ENCODE measurements at regions not wholly inside any gene's neighbourhood (a gene's known extent, or its start where the extent isn't known, plus 50 kb on each side); places are given as distances from the start of the nearest gene placed in this dataset.
"Not testable (repeated sequence)": the region's sequence is repeated elsewhere in the genome, so short reads cannot be mapped to it uniquely, and the experiment has no call there.

DNA sequence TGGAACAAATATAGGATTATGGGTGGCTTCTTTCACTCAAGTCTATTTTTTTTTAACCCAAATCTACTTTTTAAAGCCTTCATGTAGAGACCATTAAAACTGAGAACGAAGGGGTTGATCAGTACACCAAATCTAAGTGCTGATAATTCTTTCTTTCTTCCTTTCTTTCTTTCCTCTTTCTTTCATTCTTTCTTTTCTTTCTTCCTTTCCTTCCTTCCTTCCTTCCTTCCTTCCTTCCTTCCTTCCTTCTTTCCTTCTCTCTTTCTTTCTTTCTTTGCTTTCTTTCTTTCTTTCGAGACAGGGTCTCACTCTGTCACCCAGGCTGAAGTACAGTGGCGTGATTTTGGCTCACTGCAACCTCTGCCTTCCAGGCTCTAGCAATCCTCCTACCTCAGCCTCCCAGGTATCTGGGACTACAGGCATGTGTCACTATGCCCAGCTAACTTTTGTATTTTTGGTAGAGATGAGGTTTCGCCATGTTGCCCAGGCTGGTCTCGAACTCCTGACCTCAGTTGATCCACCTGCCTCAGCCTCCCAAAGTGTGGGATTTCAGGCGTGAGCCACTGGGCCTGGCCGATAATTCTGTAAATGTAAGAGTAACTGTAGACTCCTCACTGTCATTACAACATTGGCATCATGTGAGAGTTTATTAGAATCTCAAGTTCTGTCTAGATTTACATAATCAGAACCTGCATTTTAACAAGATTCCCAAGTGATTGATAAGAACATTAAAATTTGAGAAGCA is 236.4 kb downstream of the TFEC start:
- no peak for DNase-seq (ENCODE audit: low read depth, low spot score)

DNA sequence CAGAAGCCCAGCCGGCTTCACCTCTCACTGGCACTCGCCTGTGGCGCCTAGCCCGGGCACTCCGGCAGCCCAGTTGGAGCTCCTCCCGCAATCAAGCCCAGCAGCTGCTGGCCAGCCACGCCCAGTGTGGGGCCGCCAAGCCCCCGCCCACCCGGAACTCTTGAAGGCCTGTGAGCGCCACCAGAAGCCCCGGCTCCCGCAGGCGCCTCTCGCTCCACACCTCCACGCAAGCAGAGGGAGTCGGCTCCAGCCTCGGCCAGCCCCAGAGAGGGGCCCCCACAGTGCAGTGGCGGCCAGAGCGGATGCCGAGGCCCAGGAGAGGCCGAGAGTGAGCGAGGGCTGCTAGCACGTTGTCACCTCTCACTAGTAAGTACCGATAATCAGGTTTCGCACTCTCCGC is 240.7 kb downstream of the TFEC start:
- no peak for DNase-seq (ENCODE audit: low read depth, low spot score)

DNA sequence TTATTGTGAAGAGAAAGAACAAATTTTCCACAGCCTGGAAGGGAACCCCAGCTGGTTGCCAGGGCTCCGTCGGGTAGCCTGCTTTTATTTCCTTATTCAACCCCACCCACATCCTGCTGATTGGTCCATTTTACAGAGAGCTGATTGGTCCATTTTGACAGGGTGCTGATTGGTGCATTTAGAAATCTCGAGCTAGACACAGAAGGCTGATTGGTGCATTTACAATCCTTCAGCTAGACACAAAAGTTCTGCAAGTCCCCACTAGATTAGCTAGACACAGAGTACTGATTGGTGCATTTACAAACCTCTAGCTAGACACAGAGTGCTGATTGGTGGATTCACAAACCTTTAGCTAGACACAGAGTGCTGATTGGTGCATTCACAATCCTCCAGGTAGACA is 241.1 kb downstream of the TFEC start:
- not testable (repeated sequence) for DNase-seq (ENCODE audit: low read depth, low spot score)

DNA sequence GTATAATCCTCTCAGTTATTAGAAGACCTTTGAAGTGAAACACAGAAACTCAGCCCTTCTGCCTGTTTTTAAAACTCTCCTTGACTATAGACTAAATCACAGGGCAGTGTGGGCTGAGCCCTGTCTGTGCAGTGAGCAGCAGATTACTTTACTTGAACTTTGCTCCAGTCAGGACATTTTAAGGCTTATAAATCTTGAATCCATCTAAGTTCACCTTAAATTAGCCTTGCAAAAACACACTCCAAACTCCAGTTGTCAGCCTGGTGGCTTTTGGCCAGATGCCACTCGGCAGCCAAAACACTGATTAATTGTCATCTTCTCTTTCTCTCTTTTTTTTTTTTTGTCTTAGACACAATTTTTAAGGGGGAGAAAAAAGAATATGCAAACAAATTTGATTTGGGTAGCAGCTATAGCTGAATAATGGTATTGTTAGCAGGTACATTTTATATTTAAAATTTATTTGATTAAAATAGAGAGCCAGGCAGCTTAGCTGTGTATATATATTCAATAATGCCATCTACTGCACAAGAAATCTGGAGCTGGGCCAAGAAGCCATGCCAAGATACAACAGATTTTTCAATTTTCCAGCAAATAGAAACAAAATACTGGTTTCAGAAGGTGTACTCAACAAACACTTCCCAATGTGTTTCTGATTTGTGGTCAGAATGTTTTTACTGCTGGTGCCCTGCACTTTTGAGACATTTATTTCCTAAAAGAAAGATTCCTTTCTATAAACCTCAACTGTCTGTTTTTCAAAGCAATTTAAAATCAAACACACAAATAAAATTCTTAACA is 247.7 kb downstream of the TFEC start:
- DNase-seq (ENCODE audit: low read depth, low spot score), result peak; percentile 32

DNA sequence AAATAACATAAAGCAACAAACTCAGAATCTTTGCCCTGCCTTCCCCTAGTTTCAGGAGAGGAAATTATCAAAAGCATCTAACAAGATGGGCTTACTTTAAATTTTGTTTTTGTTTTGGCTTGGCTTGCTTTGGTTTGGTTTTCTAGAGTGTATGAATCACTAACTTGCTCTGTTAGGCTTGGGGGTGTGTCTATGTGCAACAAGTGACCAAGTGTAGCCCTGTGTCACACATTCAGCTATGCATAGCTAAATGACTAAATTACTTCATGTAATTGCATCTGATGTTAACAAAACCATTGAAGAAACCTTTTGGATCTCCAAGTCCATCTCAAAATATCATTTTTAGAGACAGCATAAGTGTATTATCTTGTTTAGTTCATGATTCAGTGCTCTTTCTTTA is 251.0 kb downstream of the TFEC start:
- no peak for DNase-seq (ENCODE audit: low read depth, low spot score)

DNA sequence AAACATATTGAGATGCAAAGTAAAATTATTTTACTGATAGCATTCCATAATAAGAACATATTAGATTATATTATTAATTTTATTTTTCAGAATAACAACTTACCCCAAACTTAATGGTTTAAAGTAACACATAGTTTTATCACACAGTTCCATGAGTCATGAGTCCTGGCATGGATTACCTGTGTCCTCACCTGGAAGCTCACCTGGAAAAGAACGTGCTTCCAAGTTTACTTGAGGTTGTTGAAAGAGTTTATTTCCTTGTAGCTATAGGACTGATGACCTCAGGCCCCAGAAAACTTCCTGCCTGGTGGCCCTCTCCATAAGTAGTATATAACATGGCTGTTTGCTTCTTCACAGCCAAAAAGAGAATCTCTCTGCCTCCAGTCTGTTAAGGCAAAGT is 254.6 kb downstream of the TFEC start:
- DNase-seq (ENCODE audit: low read depth, low spot score), result no peak

DNA sequence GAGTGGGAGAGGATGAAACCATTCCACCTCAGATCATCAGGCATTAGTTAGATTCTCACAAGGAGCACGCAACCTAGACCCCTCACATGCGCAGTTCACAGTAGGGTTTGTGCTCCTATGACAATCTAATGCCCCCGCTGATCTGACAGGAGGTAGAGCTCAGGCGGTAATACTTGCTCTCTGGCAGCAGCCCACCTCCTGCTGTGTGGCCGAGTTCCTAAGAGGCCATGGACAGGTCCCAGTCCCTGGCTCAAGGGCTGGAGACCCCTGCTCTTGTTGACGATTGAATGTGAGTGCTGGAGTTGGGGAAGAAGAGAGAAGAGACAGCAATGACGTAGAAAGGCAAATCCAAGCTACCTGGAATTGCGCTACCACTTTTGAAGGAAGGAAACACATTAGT is 267.2 kb downstream of the TFEC start:
- no peak for DNase-seq (ENCODE audit: low read depth, low spot score)

DNA sequence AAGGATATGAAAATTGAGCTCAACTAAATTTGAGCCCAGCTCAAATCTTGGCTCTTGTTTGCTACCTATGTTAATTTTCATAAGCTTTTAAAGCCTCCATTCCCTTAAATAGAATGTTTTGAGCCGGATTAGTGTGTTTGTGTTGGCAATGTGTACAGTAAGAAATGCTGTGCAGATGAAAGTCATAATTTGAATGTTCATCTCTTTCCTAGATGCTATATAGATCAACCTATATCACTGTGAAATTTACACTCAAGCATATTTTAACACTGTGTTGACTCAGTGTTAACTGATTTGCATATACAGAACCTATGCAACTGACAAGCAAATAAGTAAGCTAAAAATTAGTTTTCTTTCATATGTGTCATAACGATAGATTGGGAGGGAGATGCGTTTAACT is 272.5 kb downstream of the TFEC start:
- DNase-seq (ENCODE audit: low read depth, low spot score), result no peak

DNA sequence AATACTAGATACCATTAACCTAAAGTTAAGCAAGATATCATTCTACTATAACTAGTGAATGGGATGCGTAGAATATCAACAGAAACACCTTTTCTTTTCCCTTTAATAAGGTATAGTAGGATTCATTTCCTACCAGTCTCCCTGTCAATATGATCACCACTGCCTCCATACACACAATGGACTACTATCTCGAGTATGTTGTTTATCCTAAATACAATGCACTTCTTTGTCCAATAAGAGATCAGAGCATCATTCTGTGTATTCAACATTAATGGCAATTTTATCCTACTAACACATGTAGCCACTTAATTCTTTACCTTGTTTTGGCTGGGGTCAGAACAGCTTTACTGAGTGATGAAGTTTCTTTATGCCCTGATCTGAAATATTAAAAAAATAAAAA is 276.3 kb downstream of the TFEC start:
- no peak for DNase-seq (ENCODE audit: low read depth, low spot score)

DNA sequence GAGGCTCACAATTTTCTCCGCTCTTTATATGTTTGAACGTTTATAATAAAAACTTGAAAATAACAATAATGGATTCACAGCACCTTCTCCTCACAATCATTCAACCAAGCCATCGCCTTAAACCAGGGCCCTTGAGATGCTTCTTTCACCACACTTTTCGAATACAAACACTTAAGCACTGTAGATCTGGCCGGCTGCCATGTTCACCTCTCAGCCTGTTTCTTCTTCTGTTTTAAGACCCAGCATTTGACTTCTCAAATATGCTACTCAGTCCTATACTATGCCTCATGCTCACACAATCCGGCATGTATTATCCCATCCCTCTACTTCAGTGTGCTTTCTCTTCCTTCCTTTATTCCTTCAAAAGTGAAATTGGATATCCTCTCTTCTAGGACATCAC is 280.6 kb downstream of the TFEC start:
- no peak for DNase-seq (ENCODE audit: low read depth, low spot score)

DNA sequence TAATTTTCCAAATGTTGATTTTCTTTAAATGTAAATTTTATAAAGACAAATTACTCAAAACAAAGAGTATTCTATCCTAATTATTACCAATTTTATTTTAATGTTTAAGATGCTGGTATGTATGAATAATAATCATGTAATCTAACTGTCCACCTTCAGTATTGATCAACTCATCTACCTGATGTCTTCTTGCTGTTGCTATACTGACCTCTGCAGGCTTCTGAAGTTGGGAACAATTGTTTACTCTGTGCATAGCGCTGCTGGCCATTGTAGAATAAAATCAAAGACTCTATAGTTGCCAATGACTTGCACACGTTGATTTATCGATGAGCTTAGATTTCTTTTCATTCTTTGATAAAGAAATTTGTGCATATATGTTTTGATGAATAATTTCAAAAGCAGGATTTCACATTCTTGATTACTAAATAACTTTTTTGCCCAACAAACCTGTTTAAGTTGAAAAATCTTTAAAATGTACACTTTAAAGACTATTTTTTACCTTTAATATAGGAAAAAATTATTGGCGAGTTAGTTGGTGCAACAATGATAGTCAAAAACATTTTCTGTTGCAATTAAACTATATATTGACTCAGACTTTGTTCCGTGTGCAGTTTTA is 282.3 kb downstream of the TFEC start:
- DNase-seq (ENCODE audit: low read depth, low spot score), result no peak

DNA sequence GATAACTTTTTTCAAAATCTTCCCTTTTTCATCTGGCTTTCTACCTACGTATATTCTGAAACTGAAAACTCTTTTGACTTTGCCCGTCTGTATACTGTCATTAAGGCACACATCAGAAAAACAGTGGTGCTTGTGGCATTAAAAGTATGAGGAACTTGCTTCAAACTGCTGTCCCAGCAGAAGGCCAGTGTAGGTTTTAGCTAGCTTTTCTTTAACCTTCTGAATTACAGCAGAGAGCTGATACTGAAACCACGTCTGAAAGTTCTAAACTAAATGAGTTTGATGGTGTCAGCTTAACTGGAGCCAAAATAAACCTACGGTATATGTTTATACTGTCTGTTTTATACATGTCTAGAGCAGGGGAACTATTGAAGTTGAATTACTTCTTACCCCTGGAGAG is 283.4 kb downstream of the TFEC start:
- no peak for DNase-seq (ENCODE audit: low read depth, low spot score)

DNA sequence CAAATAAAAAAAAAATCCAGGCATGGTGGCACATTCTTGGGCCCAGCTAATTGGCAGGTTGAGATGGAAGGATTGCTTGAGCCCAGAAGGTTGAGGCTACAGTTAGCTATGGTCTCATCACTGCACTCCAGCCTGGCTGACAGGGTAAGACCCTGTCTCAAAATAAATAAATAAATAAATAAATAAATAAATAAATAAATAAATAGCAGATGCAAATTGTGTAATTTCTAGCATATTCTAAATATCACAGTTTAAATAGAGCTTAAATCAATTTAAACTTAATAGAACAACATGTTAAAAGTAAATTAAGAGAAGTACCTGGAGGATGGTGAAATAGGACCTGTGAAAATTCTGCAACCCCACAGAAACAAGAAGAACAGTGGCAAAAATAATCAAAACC is 290.5 kb downstream of the TFEC start:
- no peak for DNase-seq (ENCODE audit: low read depth, low spot score)

DNA sequence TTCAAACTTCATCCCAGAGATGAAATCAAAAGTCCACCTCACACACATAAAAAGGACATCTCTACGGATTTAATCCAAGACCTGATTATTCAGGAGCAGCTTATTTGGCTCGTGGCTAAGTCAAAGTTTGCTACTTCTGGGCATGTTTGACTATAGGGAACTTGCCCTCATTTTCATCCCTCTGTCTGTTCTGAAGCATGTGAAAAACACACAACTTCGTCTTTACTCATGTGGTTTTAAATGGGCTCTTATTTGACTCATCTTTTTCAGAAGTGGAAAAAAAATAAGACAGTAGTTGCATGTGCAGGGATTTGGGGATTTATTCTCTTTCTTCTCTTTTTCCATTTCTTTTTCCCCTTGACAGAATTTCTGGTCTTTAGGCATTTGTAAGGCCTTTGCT is 295.9 kb downstream of the TFEC start:
- DNase-seq (ENCODE audit: low read depth, low spot score), result no peak

DNA sequence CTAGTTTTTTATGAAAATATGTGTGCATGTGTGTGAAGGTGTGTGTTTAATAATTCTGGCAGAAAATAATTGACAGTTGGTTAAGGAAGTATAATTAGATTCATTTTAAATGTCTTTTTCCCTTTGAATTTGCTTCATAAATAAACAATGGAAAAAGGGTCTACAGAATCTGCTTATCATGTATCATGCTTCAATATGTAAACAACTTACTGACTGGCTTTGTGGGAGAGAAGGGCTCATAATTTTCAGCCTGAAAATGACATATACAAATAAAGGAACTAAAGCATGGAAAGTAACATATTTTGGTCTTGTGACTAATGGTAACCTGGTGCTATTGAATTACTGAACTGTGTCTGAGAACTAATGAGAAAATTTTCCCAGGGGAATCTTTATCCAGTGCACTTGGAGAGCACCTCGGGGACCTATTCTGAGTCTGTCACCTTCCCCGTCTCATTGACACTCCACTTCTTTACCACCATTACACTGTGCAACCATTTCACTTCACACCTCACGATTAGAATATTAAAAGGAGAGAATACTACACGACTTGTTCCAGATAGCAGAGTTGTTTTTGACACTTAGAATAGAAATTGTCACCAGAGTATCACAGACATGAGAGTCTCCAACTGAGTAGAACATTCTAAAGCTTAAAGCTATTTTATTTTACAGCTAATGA is 298.6 kb downstream of the TFEC start:
- DNase-seq (ENCODE audit: low read depth, low spot score), result no peak

DNA sequence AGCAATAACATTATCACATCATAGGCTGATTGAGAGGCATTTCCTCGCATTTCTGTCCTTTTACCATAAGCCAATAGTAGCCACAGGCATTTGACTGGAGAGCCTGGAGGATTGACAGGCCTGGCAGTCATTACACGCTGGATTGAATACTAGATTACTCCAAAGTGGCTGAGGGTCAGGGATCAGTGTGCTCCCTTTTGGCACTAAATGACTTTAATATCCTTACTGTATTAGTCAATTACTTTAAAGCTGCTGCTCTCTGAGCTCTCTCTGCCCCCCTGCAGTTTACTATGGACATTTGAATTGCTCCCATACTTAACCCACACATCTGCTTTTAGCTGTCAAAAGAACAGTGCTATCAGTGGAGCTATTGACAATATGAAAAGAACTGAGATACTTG is 302.0 kb downstream of the TFEC start:
- no peak for DNase-seq (ENCODE audit: low read depth, low spot score)

DNA sequence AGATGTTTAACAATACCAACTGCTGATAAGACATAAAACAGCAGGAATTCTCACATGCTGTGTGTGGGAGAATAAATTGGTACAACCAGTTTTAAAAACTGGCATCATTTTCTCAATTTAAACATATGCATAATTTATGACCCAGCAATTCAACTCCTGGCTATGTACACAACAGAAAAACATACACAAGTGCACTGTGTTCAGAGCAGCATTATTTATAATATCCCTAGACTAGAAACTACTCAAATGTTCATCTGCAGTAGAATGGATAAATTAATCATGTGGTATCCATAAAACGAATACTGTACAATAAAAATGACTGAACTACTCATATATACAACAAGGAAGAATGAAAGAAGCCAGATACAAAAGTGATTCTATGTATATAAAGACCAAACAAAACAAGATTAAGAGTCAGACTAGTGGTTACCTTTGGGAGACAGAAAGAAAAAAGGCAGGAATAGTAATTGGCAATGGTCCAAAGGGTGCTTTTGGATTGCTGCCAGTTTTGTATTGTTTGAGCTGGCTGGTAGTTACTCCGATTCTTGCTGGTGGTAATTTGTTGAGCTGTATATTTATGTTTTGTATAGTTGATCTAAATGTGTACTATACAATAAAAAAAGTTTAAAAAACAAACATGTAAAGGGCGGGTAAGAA is 306.0 kb downstream of the TFEC start:
- DNase-seq (ENCODE audit: low read depth, low spot score), result no peak

DNA sequence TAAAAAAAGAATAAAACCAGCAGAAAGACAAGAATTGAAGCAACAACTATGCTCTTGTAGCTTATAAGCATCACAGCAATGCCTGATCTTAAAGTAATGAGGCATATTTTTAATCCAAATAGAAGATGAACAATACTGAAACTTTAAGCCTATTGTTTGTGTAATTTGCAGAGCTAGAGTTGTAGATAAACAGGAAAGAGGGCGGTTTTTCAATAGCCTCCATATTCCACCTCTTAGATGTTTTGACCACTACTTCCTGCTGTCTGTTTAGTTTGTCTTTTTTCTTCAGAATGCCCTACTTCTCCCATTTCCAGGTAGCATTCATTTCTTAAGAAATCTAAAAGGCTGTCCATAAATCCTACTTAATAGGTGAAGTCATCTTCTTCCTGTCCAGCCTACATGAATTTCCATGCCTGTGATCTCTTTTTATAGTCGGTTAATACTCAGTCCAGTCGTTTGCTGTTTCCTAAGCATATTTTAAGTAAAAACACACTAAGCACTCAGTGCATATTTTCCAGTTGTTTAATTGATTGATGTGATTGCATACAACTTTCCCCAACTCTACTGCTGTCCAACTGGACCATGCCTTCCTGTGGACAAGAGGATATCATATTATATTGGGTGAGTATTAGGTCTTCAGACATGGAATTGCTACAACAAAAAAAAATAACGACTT is 308.1 kb downstream of the TFEC start:
- DNase-seq (ENCODE audit: low read depth, low spot score), result no peak

DNA sequence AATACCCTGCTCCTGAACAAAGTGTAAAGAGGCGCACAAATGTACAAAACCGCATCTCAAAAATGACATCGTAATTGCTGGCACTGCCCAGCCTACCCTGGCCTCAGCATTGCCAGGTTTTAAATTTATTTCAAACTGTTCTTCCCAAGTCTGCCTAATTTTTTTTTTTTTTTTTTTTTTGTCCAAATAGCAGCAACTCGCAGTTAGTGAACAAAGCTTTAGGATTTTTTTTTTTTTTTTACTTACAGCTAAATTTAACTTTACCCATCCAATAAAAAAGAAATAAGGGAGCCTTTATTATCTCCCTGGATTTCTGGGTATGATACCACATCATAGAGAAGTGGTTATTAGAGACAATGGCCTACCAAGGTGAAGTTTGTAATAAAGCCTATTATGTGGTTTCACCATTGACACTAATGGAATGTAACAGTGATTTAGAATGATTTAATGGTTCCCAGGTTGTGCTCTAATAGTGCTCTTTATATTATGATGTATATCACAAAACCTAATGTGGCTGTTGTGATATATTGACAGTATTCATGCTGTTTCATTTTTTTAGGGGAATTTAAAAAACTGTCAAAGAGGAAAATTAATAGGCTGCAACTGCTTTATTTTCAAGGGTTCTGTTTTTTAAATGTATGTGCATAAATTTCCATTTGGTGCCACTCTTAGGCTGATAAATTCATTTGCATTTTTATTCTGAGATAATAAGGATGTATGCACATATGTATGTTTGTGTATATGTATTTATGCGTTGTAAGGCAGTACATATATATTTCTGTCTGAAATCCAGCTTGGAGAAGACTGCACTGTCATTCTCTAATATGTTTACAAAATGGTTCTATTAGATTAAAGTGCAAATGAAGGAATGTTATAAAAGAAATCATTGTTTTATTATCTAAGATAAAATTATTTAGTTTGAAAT is 309.0 kb downstream of the TFEC start:
- no peak for DNase-seq (ENCODE audit: low read depth, low spot score)

DNA sequence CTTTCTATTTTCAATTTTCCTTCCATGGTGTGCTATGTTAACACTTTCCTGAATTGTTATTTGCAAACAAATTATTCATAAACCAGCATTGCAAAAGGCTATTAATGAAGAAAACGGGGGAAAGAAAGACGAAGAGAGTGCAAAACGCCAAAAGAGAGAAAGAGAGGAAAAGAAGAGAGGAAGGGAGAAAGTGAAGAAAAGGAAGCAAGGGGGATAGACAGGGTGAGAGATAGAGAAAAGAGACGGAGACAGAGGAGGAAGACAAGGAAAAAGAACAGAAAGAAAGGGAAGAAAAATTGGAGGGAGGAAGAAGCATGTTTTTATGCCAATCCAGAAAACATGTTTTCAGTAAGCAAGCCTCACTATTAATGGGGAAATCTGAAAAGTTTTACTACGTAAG is 310.6 kb downstream of the TFEC start:
- no peak for DNase-seq (ENCODE audit: low read depth, low spot score)

All from smooth muscle cell of the brain vasculature (primary cell).